Heart right ventricle (tissue), 16 donors: ENCODE measurements at regions not wholly inside any gene's neighbourhood (a gene's known extent, or its start where the extent isn't known, plus 50 kb on each side); places are given as distances from the start of the nearest gene placed in this dataset.

Source experiments
- ATAC-seq, 8 donors: fragments of 200-7000 bp; cut with Tn5 transposase; one replicate each; pipeline ENCODE4 v1.9.1; 2020; ENCODE audit warnings: mild to moderate bottlenecking in 8 of 8, moderate library complexity in 8 of 8, moderate number of reproducible peaks in 1 of 8
- DNase-seq, 2 donors: peaks; one replicate each; pipeline ENCODE4 v3.0.0-alpha.2; 2020
- H3K27ac ChIP-seq, 10 donors: fragments of 200-600 bp; sonication (generic) in 2 of 10; one replicate each; pipeline versions ENCODE4 v1.5.0 to v1.8.0; 2020 to 2022; ENCODE audit warnings: mild to moderate bottlenecking in 3 of 10
- H3K27me3 ChIP-seq, 7 donors: fragments of 200-600 bp; one replicate each; pipeline ENCODE4 v1.8.0; 2021 to 2022; ENCODE audit warnings: mild to moderate bottlenecking in 2 of 7
- H3K36me3 ChIP-seq, 9 donors: fragments of 200-600 bp; sonication (generic) in 1 of 9; one replicate each; pipeline versions ENCODE4 v1.5.0 to v1.8.0; 2020 to 2022; ENCODE audit warnings: mild to moderate bottlenecking in 2 of 9
- H3K4me1 ChIP-seq, 9 donors: fragments of 200-600 bp; sonication (generic) in 1 of 9; one replicate each; pipeline versions ENCODE4 v1.5.0 to v1.8.0; 2020 to 2022; ENCODE audit warnings: mild to moderate bottlenecking in 4 of 9
- H3K4me3 ChIP-seq, 10 donors: fragments of 200-600 bp; sonication (generic) in 2 of 10; one replicate each; pipeline versions ENCODE4 v1.5.0 to v1.8.0; 2020 to 2022; ENCODE audit warnings: mild to moderate bottlenecking in 7 of 10, moderate library complexity in 2 of 10
- H3K9me3 ChIP-seq, 11 donors: fragments of 200-600 bp in 10 of 11; sonication (generic) in 2 of 11; one replicate each; pipeline versions ENCODE4 v1.5.0 to v1.8.0; 2013 to 2022; ENCODE audit warnings: mild to moderate bottlenecking in 2 of 11, control low read depth in 1 of 11, moderate library complexity in 1 of 11
- WGBS, 2 donors: extraction: QIAGEN DNeasy Blood & Tissue Kit; methylation state at CpG; one replicate each; pipeline ENCODE4 v1.1.7; 2013; ENCODE audit warnings: inconsistent platforms in 1 of 2; 5-methylcytosine and 5-hydroxymethylcytosine counted together
- intact Hi-C, 10 donors: fragments of 100-400 bp; cut with DNase I; formaldehyde crosslinking; loops; one replicate each; pipeline versions ENCODE4 v1.11.1 to v1.14.2; 2022
- TF ChIP-seq, protein P1 (sequence below), 9 donors: fragments of 200-600 bp; sonication (generic) in 2 of 9; IDR thresholded peaks; one replicate each; pipeline versions ENCODE4 v1.5.0 to v1.8.0; 2021 to 2022; ENCODE audit warnings: antibody characterized with exemption in 9 of 9, mild to moderate bottlenecking in 5 of 9, moderate library complexity in 1 of 9
- donor health status: Arrhythmogenic right ventricular cardiomyopathy.
- donor health status: ischemic (EF 13 %, LVEDD 7.1; RV severe dilation, severe dysfunction).
- donor health status: healthy with polysubstance abuse.
- donor health status: DM: no; HTN: yes; CAD: no.
- donor health status: DM: no; HTN: no; CAD: no.
- donor health status: ischemic (EF 25% LVEDD 6.9; RV normal size, moderate dysfunction).
- donor health status: ischemic (EF 25% LVEDD 5.7; RV mildly dilated, moderate dysfunction).
- donor health status: healthy.
- donor health status: DM: yes; HTN: yes; CAD: no.
- donor health status: Ischemic cardiomyopathy.
- donor health status: ischemic (EF 35%, LVEDD 5.7; RV mildly dilated, moderate dysfunction).
- donor health status: nonischemic (EF 11% LVEDD 7.7; RV severe dilation, severe dysfunction).
- donor health status: DM: yes; HTN: yes; CAD: no.
- donor health status: PGD.
- donor health status: ischemic (EF 29% LVEDD 5.4; RV normal size, mild dysfunction).
- donor health status: nonischemic (EF 23%, LVEDD 6.1; RV moderate dilation, normal function).

DNA sequence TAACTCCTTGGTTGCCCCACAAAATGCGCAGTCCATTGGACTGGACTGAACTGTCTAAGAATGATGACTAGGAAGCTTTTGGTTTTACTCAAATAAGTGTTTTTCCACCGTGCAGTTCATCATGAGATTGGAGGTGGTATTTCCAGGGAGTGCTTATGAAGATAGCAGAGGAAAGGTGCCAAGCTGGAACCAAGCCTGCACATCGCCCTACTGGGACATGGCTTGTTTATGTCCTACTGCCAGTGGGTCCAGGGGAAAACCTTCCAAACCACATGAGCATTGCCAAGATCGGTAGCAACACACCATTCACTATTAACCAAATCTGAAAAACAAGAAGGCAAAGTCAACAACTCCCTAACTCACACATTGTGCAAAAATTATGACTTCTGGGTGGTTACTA is 54.7 kb upstream of the DSCAM start:
- Histone ChIP-seq H3K27ac (peak overlapping the region in 5 of 10 donors; percentile 10 to 52 (median 43)), H3K9me3 (peaks cover 0 to 18% (median 4%) of the 10 kb centered on the region in 11 donors), H3K27me3 (no peaks in the 10 kb centered on the region), H3K4me3 (no peak overlapping the region), H3K36me3 (no peaks in the 10 kb centered on the region), H3K4me1 (peaks cover 0 to 20% (median 3%) of the 10 kb centered on the region in 9 donors)
- DNase-seq: peak; percentile 46 to 51
- 48 to 55% methylated on average over 4 of the region's 4 CpGs for WGBS, 2 donors
- TF ChIP-seq, protein P1, sequence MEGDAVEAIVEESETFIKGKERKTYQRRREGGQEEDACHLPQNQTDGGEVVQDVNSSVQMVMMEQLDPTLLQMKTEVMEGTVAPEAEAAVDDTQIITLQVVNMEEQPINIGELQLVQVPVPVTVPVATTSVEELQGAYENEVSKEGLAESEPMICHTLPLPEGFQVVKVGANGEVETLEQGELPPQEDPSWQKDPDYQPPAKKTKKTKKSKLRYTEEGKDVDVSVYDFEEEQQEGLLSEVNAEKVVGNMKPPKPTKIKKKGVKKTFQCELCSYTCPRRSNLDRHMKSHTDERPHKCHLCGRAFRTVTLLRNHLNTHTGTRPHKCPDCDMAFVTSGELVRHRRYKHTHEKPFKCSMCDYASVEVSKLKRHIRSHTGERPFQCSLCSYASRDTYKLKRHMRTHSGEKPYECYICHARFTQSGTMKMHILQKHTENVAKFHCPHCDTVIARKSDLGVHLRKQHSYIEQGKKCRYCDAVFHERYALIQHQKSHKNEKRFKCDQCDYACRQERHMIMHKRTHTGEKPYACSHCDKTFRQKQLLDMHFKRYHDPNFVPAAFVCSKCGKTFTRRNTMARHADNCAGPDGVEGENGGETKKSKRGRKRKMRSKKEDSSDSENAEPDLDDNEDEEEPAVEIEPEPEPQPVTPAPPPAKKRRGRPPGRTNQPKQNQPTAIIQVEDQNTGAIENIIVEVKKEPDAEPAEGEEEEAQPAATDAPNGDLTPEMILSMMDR (IDR thresholded peaks at IDR 0.05): no peak
- intact Hi-C loops: no loop called here
- peak in 7 of 8 donors; percentile 62 to 95 (median 80) for ATAC-seq

DNA sequence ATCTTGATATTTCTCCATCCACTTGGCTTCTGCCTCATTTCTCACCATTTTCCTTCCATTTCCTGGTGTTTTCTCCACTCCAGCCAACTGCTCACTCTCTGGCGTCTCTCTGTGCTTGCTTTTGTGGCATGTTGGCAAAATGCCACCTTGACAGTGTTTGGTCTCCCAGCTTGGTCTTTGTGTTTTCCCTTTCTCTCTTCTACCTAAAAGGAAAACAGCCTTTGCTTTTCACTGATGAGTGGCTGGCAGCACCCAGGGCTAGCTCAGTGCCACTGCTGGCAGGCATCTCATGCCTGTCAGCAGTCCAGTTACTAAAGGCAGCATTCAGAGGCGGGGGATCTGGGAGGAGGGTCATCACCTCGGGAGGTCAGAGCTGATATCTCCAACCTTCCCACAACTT is 55.3 kb upstream of the DSCAM start:
- H3K9me3 ChIP-seq: peaks cover 0 to 12% (median 3%) of the 10 kb centered on the region in 11 donors
- H3K27me3 ChIP-seq: no peaks in the 10 kb centered on the region
- no peaks in the 10 kb centered on the region for H3K36me3 ChIP-seq
- peak in 1 of 2 donors; percentile 15 for DNase-seq
- TF ChIP-seq, protein P1 (IDR thresholded peaks at IDR 0.05): no peak
- peak in 6 of 8 donors; percentile 61 to 84 (median 76) for ATAC-seq
- no peak overlapping the region for H3K4me3 ChIP-seq
- H3K27ac ChIP-seq: peak overlapping the region in 5 of 10 donors; percentile 10 to 52 (median 41)
- WGBS, 2 donors: 23 to 25% methylated on average over 3 of the region's 3 CpGs
- H3K4me1 ChIP-seq: peaks cover 0 to 20% (median 3%) of the 10 kb centered on the region in 9 donors
- intact Hi-C loops: no loop called here

DNA sequence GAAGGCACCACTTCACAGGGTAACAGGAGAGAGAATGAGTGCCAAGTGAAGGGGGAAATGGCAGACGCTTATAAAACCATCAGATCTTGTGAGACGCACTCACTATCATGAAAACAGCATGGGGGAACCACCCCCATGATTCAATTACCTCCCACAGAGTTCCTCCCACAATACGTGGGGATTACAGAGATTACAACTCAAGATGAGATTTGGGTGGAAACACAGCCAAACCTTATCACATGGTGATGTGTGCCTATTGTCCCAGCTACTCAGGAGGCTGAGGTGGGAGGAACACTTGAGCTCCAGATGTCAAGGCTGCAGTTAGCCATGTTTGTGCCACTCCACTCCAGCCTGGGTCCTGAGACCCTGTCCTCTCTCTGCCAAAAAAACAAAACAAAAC is 56.0 kb upstream of the DSCAM start:
- Histone ChIP-seq H3K9me3 (peaks cover 0 to 5% (median 0%) of the 10 kb centered on the region in 11 donors), H3K36me3 (no peaks in the 10 kb centered on the region), H3K27me3 (no peaks in the 10 kb centered on the region), H3K4me3 (no peak overlapping the region), H3K27ac (no peak overlapping the region), H3K4me1 (peaks cover 0 to 20% (median 3%) of the 10 kb centered on the region in 9 donors)
- intact Hi-C loops: no loop called here
- ATAC-seq (no peak), DNase-seq (no peak)
- TF ChIP-seq, protein P1 (IDR thresholded peaks at IDR 0.05): no peak
- WGBS, 2 donors: 58% methylated on average over 3 of the region's 3 CpGs

DNA sequence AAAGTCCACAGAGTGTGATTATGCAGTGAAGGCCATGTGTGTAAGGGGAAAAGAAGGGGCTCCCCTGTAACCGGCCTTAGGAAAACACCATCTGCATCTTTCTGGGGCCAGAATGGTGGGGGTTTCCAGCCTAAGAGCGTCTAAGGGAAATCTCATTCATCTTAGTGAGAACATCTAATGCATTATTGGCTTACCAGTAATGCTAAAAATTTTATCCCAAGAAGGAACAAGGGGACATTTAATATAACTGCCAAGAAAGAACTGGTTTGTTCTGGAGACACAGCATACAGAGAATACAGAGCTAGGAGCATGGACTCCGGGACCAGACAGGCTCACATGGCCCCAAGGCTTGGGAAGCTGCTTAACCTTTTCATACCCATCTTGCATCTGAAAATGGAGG is 58.3 kb upstream of the DSCAM start:
- TF ChIP-seq, protein P1 (IDR thresholded peaks at IDR 0.05): no peak

More for the DNA sequence above, 58.3 kb upstream of the DSCAM start:
- peaks cover 0 to 20% (median 3%) of the 10 kb centered on the region in 9 donors for H3K4me1 ChIP-seq
- intact Hi-C loops: no loop called here
- no peaks in the 10 kb centered on the region for H3K36me3 ChIP-seq
- no peak overlapping the region for H3K4me3 ChIP-seq
- WGBS, 2 donors: 55 to 75% methylated on average over 3 of the region's 3 CpGs
- no peak for ATAC-seq
- DNase-seq: no peak
- H3K27me3 ChIP-seq: no peaks in the 10 kb centered on the region
- H3K27ac ChIP-seq: no peak overlapping the region
- no peaks in the 10 kb centered on the region for H3K9me3 ChIP-seq
